Mesothelial cell of epicardium (in vitro differentiated cells): ENCODE measurements at regions not wholly inside any gene's neighbourhood (a gene's known extent, or its start where the extent isn't known, plus 50 kb on each side); places are given as distances from the start of the nearest gene placed in this dataset.

Experiments used
- DNase-seq, 2 experiments: peaks; one replicate each; pipeline ENCODE4 v3.0.0; 2021; ENCODE audit warnings: low spot score in 2 of 2; ENCODE audit not compliant: unreplicated experiment in 2 of 2
- H3K27ac Mint-ChIP-seq: 2 replicates; pipeline ENCODE4 v1.8.0; 2021; ENCODE audit warnings: mixed read lengths
- H3K27me3 Mint-ChIP-seq: 2 replicates; pipeline ENCODE4 v1.8.0; 2021; ENCODE audit warnings: low read depth, mixed read lengths
- H3K36me3 Mint-ChIP-seq: 2 replicates; pipeline ENCODE4 v1.8.0; 2021; ENCODE audit warnings: mixed read lengths
- H3K4me1 Mint-ChIP-seq: 2 replicates; pipeline ENCODE4 v1.8.0; 2021; ENCODE audit warnings: mixed read lengths
- H3K4me3 Mint-ChIP-seq: 2 replicates; pipeline ENCODE4 v1.8.0; 2021; ENCODE audit warnings: mild to moderate bottlenecking, moderate library complexity, mixed read lengths
- H3K9me3 Mint-ChIP-seq: 2 replicates; pipeline ENCODE4 v1.8.0; 2021; ENCODE audit warnings: mixed read lengths
- CTCF ChIP-seq: fragments of 200-600 bp; sonication (generic); IDR thresholded peaks from one replicate; pipeline ENCODE4 v1.5.0; 2021; ENCODE audit warnings: antibody characterized with exemption; ENCODE audit not compliant: unreplicated experiment

GRCh38 chr2:188181884-188182283, 109.8 kb upstream of the GULP1 start:
- no peak overlapping the region for H3K4me3 Mint-ChIP-seq
- H3K36me3 Mint-ChIP-seq: no peaks in the 10 kb centered on the region
- H3K27me3 Mint-ChIP-seq: no peaks in the 10 kb centered on the region
- peaks cover 6% of the 10 kb centered on the region for H3K9me3 Mint-ChIP-seq
- no peak for TF ChIP-seq CTCF
- H3K27ac Mint-ChIP-seq: no peak overlapping the region
- no peaks in the 10 kb centered on the region for H3K4me1 Mint-ChIP-seq
- no peak for DNase-seq

GRCh38 chr2:188187726-188188125, 103.9 kb upstream of the GULP1 start:
- no peaks in the 10 kb centered on the region for H3K4me1 Mint-ChIP-seq
- TF ChIP-seq CTCF: no peak
- H3K9me3 Mint-ChIP-seq: peaks cover 10% of the 10 kb centered on the region

GRCh38 chr2:188189356-188189755, 102.3 kb upstream of the GULP1 start:
- H3K4me1 Mint-ChIP-seq: no peaks in the 10 kb centered on the region
- no peak overlapping the region for H3K4me3 Mint-ChIP-seq
- H3K36me3 Mint-ChIP-seq: no peaks in the 10 kb centered on the region
- H3K27ac Mint-ChIP-seq: no peak overlapping the region
- H3K27me3 Mint-ChIP-seq: no peaks in the 10 kb centered on the region
- no peak for DNase-seq
- no peak for TF ChIP-seq CTCF
- H3K9me3 Mint-ChIP-seq: peaks cover 4% of the 10 kb centered on the region

More at GRCh38 chr2:188187726-188188125, 103.9 kb upstream of the GULP1 start:
- no peaks in the 10 kb centered on the region for H3K27me3 Mint-ChIP-seq
- no peak for DNase-seq
- no peak overlapping the region for H3K27ac Mint-ChIP-seq
- H3K36me3 Mint-ChIP-seq: no peaks in the 10 kb centered on the region
- H3K4me3 Mint-ChIP-seq: no peak overlapping the region

- no peak for TF ChIP-seq CTCF
- no peaks in the 10 kb centered on the region for H3K36me3 Mint-ChIP-seq
- H3K4me1 Mint-ChIP-seq: no peaks in the 10 kb centered on the region
- H3K9me3 Mint-ChIP-seq: peaks cover 9% of the 10 kb centered on the region
- no peak for DNase-seq
- H3K27me3 Mint-ChIP-seq: no peaks in the 10 kb centered on the region
- H3K27ac Mint-ChIP-seq: no peak overlapping the region
- H3K4me3 Mint-ChIP-seq: no peak overlapping the region
These were observed 98.4 kb upstream of the GULP1 start for GRCh38 chr2:188193230-188193629.

DNA sequence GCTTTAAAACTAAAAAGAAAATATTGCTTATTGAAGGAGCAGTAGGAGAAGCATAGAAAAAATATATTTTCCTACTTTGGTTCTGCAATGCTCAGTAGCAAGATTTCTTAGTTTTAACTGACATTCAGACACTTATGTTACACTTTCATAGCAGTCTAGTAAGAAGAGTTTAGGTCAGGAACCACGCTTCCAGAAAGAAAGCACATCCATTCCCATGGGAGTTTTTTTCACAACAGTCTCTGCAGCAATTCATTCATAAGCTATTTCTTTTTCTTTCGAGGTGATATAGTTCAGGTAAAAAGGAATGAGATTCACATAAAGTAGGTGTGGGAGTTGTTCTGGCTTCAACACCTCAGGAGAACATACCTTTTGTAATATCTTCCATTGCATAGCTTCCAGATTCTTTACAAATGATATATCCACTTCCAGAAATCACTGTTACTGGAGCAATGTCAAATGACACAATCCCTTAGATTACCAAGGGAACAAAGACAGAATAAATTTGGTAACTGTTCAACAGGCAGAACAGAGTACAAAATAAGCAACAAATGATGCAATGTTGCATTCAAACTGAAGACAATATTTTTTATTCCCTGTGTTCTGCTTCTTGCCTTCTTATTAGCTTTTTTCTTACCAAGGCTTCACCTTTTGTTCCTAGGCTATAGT, 95.2 kb upstream of the GULP1 start:
- TF ChIP-seq CTCF: no peak
- Mint-ChIP-seq H3K9me3 (peaks cover 12% of the 10 kb centered on the region), H3K4me1 (peaks cover 1% of the 10 kb centered on the region), H3K4me3 (no peak overlapping the region), H3K27ac (no peak overlapping the region), H3K27me3 (no peaks in the 10 kb centered on the region), H3K36me3 (no peaks in the 10 kb centered on the region)
- DNase-seq: no peak

GRCh38 chr2:188199716-188200128, 92.0 kb upstream of the GULP1 start:
- DNase-seq: no peak
- TF ChIP-seq CTCF: no peak
- Mint-ChIP-seq H3K4me1 (peaks cover 11% of the 10 kb centered on the region), H3K27me3 (no peaks in the 10 kb centered on the region), H3K9me3 (peaks cover 8% of the 10 kb centered on the region), H3K4me3 (no peak overlapping the region), H3K36me3 (no peaks in the 10 kb centered on the region), H3K27ac (no peak overlapping the region)
